ENCODE measurements at regions not wholly inside any gene's neighbourhood (a gene's known extent, or its start where the extent isn't known, plus 50 kb on each side); places are given as distances from the start of the nearest gene placed in this dataset.

- no peak for DNase-seq (ENCODE audit: low read depth in 1 of 2, low spot score in 1 of 2)
Measured at GRCh38 chr10:104574838-104575237, 66.3 kb upstream of the SORCS3 start.

DNA sequence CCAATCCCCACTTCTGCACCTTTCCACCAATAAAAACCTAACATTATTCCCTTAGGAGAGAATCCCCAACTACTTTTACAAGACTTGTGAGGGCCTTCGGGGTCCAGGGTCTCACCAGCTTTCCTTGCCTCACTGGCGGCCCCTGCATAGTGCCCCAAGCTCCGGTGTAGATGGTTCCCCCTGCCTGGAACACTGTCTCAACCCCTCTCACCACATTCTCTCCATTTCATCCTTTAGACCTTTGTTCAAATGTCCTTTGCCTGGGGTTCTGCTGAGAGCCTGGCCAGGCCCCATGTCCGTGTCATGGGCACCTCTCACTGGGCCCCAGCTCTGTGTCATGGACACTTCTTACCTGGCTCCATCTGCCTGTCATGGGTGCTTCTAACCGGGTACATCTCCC is 64.5 kb upstream of the SORCS3 start:
- no peak for DNase-seq (ENCODE audit: low read depth in 1 of 2, low spot score in 1 of 2)

- DNase-seq (ENCODE audit: low read depth in 1 of 2, low spot score in 1 of 2): no peak
Measured at GRCh38 chr10:104577163-104577562, 63.9 kb upstream of the SORCS3 start.

- DNase-seq (ENCODE audit: low read depth in 1 of 2, low spot score in 1 of 2): no peak
Measured at GRCh38 chr10:104577861-104578521, 63.1 kb upstream of the SORCS3 start.

- DNase-seq (ENCODE audit: low read depth in 1 of 2, low spot score in 1 of 2): no peak
Measured at GRCh38 chr10:104578671-104579070, 62.4 kb upstream of the SORCS3 start.

- DNase-seq (ENCODE audit: low read depth in 1 of 2, low spot score in 1 of 2): no peak
Measured at GRCh38 chr10:104579136-104579535, 62.0 kb upstream of the SORCS3 start.

DNA sequence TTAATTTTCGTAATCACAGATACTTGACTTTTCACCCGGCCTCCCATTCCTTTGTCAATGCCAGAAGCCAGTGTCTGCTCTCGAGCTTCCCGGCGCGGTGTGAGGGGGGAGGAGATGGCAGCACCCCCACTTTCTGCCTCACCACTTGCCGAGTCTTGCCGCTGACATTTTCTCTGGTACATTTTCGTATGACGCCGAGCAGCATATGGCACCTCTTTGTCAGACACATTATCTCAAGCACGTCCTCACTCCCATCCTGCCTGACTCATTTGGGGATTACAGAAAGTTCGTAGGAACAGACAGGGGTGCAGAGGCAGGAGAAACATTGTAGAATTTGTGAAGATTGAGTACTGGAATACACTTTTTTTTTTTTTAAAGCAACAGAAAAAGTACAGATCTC is 60.8 kb upstream of the SORCS3 start:
- no peak for DNase-seq (ENCODE audit: low read depth in 1 of 2, low spot score in 1 of 2)

GRCh38 chr10:104580774-104581675 is 60.1 kb upstream of the SORCS3 start:
- DNase-seq (ENCODE audit: low read depth in 1 of 2, low spot score in 1 of 2): peak; percentile 14 to 37

DNA sequence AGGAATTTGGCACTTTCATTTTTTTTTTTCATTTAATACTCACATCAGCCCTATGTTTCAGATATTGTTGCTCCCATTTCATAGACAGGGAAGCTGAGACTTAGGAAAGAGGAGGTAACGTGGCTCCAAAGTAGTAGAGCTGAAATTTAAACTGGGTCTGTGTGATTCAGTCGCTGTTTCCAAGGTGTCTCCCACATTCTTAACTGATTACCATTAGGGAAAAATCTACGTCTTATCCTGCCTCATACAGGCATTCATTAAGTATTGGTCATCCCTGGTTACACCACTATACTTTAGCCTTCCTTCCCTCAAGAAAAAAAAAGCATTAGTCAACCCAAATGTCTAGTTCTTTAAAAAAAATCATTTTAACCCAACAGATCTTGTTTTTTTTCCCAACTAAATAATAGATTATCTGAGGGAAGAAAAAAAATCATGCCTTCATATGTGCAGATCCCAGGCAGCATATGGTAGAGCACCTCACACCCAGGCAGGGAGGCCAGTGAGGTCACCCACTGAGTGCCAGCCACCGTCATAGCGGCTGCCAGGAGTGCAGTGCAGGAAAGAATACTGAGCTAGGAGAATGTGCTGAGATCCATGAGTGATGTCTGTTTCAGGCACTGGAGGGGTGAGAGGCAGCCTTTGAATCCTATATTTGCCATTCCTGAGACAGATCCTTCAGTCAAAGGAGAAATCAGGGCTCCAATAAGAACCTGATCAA is 59.0 kb upstream of the SORCS3 start:
- DNase-seq (ENCODE audit: low read depth in 1 of 2, low spot score in 1 of 2): no peak

GRCh38 chr10:104582602-104582951 is 58.5 kb upstream of the SORCS3 start:
- DNase-seq (ENCODE audit: low read depth in 1 of 2, low spot score in 1 of 2): no peak

DNA sequence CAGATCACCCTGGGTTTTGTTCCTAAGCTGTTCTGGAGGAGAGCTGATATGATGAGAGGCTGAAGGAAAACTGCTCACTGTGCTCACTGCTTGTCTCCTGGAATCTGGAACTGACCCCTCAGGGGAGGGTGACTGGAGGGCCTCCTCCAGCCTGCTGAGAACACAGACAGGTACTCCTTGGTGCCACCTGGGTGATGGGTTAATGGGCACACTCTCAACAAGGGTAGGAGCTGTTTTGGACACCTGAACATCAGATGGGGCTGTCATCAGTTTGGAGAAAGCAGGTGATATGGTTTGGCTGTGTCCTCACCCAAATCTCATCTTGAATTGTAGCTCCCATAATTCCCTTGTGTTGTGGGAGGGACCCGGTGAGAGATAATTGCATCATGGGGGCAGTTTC is 58.1 kb upstream of the SORCS3 start:
- DNase-seq (ENCODE audit: low read depth in 1 of 2, low spot score in 1 of 2): no peak

DNA sequence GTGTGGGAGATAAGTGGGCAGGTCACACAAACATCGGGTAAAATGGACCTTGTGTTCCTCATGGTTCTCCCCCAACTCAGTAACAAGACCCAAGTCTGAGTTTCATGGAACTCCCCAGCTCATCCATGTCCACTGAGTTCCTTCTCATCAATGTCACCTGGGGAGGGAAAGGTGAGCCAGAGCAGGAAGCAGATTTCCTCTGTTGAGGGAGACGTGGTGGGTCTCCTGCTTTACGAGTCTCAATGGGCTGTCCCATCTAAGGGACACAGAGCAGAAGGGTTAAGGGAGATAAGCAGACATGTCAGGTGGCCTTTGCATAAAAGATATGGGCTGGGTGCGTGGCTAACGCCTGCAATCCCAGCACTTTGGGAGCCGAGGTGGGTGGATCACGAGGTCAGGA is 56.5 kb upstream of the SORCS3 start:
- no peak for DNase-seq (ENCODE audit: low read depth in 1 of 2, low spot score in 1 of 2)

DNA sequence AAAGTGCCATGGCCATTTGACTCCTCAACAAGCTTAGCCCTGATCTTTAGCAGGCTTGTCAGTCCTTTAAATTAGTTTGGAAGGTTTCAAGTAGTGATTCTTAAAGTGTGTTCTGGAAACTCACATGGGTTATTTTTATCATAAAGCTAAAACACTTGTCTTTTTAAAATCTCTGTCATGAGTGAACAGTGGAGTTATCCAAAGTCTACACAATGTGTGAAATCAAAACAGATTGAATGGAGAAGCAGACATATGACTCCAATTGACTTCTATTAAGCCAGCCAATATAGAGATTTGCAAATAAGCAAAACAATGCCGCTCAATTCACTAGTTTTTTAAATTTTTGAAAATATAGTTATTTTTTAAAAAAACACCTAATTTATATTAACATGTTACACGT is 53.3 kb upstream of the SORCS3 start:
- no peak for DNase-seq (ENCODE audit: low read depth in 1 of 2, low spot score in 1 of 2)

DNA sequence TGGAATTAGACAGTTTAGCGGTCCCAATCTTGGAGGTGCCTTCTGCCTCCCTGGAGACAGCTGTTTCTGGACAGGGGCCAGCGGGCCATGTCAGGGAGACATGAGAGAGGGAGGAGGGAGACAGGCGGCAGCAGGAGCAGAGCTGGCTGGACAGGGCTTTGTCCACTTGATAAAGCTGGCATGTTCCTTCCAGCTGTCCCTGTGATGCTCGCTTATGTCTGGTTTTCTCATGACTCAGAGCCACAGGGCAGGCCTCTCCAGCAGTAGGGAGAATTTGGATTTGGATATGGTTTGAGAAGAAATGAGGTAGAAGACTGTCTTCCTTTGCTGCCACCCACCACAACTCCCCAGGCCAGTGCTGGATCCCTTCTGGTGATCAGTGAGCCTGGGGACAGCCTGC is 51.7 kb upstream of the SORCS3 start:
- no peak for DNase-seq (ENCODE audit: low read depth in 1 of 2, low spot score in 1 of 2)

- no peak for DNase-seq (ENCODE audit: low read depth in 1 of 2, low spot score in 1 of 2)
Measured at GRCh38 chr10:104589871-104590270, 51.2 kb upstream of the SORCS3 start.

Measured in stimulated activated CD4-positive, alpha-beta T cell treated with anti-CD3 and anti-CD28 coated beads, Interleukin-15, amount 100 ng/mL, for 1 hour (primary cell).